Adipocyte (in vitro differentiated cells): ENCODE measurements at regions not wholly inside any gene's neighbourhood (a gene's known extent, or its start where the extent isn't known, plus 50 kb on each side); places are given as distances from the start of the nearest gene placed in this dataset.

Experiments used
- DNase-seq: peaks from one replicate; pipeline ENCODE4 v3.0.0-alpha.2; 2015; ENCODE audit warnings: low read depth
- H3K27me3 ChIP-seq: replicated peaks from 2 replicates; pipeline ENCODE4 v1.7.0; 2013; ENCODE audit warnings: mild to moderate bottlenecking, low read length, moderate library complexity; ENCODE audit not compliant: control insufficient read depth, insufficient read depth
- H3K36me3 ChIP-seq: 2 replicates; pipeline ENCODE4 v1.7.0; 2013; ENCODE audit warnings: low read length, mild to moderate bottlenecking, moderate library complexity; ENCODE audit not compliant: control insufficient read depth, insufficient read depth, severe bottlenecking
- H3K4me1 ChIP-seq: 2 replicates; pipeline ENCODE4 v1.7.0; 2013; ENCODE audit warnings: mild to moderate bottlenecking, low read length, moderate library complexity; ENCODE audit not compliant: control insufficient read depth, insufficient read depth
- H3K4me3 ChIP-seq: 2 replicates; pipeline ENCODE4 v1.7.0; 2013; ENCODE audit warnings: mild to moderate bottlenecking, low read length, moderate library complexity
- H3K9ac ChIP-seq: 2 replicates; pipeline ENCODE4 v1.7.0; 2013; ENCODE audit warnings: mild to moderate bottlenecking, low read length, moderate library complexity
- H3K9me3 ChIP-seq: 2 replicates; pipeline ENCODE4 v1.7.0; 2013; ENCODE audit warnings: mild to moderate bottlenecking, low read length, moderate library complexity; ENCODE audit not compliant: control insufficient read depth

- Histone ChIP-seq H3K27me3 (no peaks in the 10 kb centered on the region), H3K4me1 (peaks cover 12% of the 10 kb centered on the region), H3K36me3 (no peaks in the 10 kb centered on the region), H3K9me3 (no peaks in the 10 kb centered on the region), H3K9ac (no peak overlapping the region), H3K4me3 (no peak overlapping the region)
- DNase-seq: no peak
These were observed 390.1 kb downstream of the RND3 start for GRCh38 chr2:150097402-150097801.

GRCh38 chr2:150095361-150096095 is 391.9 kb downstream of the RND3 start:
- no peaks in the 10 kb centered on the region for H3K27me3 ChIP-seq
- no peaks in the 10 kb centered on the region for H3K36me3 ChIP-seq
- H3K9me3 ChIP-seq: no peaks in the 10 kb centered on the region
- no peak overlapping the region for H3K9ac ChIP-seq
- DNase-seq: peak; percentile 59
- no peak overlapping the region for H3K4me3 ChIP-seq
- peaks cover 12% of the 10 kb centered on the region for H3K4me1 ChIP-seq

- Histone ChIP-seq H3K36me3 (no peaks in the 10 kb centered on the region), H3K9ac (no peak overlapping the region), H3K4me1 (no peaks in the 10 kb centered on the region), H3K27me3 (no peaks in the 10 kb centered on the region), H3K9me3 (no peaks in the 10 kb centered on the region), H3K4me3 (no peak overlapping the region)
- no peak for DNase-seq
These were observed 395.6 kb downstream of the RND3 start for GRCh38 chr2:150091846-150092245.

- no peaks in the 10 kb centered on the region for H3K9me3 ChIP-seq
- no peak overlapping the region for H3K9ac ChIP-seq
- no peaks in the 10 kb centered on the region for H3K27me3 ChIP-seq
- no peaks in the 10 kb centered on the region for H3K36me3 ChIP-seq
- no peaks in the 10 kb centered on the region for H3K4me1 ChIP-seq
- H3K4me3 ChIP-seq: no peak overlapping the region
- DNase-seq: no peak
These were observed 397.4 kb downstream of the RND3 start for GRCh38 chr2:150090031-150090430.

GRCh38 chr2:150088538-150088937 is 398.9 kb downstream of the RND3 start:
- Histone ChIP-seq H3K4me3 (no peak overlapping the region), H3K9me3 (no peaks in the 10 kb centered on the region), H3K4me1 (no peaks in the 10 kb centered on the region), H3K36me3 (no peaks in the 10 kb centered on the region), H3K27me3 (no peaks in the 10 kb centered on the region), H3K9ac (no peak overlapping the region)
- no peak for DNase-seq

GRCh38 chr2:150085478-150085877 is 402.0 kb downstream of the RND3 start:
- peaks cover 4% of the 10 kb centered on the region for H3K4me1 ChIP-seq
- no peak for DNase-seq
- no peaks in the 10 kb centered on the region for H3K9me3 ChIP-seq
- H3K36me3 ChIP-seq: no peaks in the 10 kb centered on the region
- no peak overlapping the region for H3K9ac ChIP-seq
- H3K27me3 ChIP-seq: no peaks in the 10 kb centered on the region
- H3K4me3 ChIP-seq: no peak overlapping the region

GRCh38 chr2:150081775-150082481 is 405.5 kb downstream of the RND3 start:
- Histone ChIP-seq H3K36me3 (no peaks in the 10 kb centered on the region), H3K27me3 (no peaks in the 10 kb centered on the region), H3K9ac (no peak overlapping the region), H3K9me3 (no peaks in the 10 kb centered on the region), H3K4me1 (peaks cover 4% of the 10 kb centered on the region), H3K4me3 (no peak overlapping the region)
- peak; percentile 66 for DNase-seq

GRCh38 chr2:150076281-150076680 is 411.2 kb downstream of the RND3 start:
- no peaks in the 10 kb centered on the region for H3K9me3 ChIP-seq
- no peak overlapping the region for H3K4me3 ChIP-seq
- H3K4me1 ChIP-seq: peaks cover 11% of the 10 kb centered on the region
- peak; percentile 42 for DNase-seq
- no peaks in the 10 kb centered on the region for H3K36me3 ChIP-seq
- H3K9ac ChIP-seq: no peak overlapping the region
- no peaks in the 10 kb centered on the region for H3K27me3 ChIP-seq

GRCh38 chr2:150075831-150076230 is 411.6 kb downstream of the RND3 start:
- DNase-seq: peak; percentile 31
- Histone ChIP-seq H3K36me3 (no peaks in the 10 kb centered on the region), H3K9ac (no peak overlapping the region), H3K4me3 (no peak overlapping the region), H3K9me3 (no peaks in the 10 kb centered on the region), H3K4me1 (peaks cover 11% of the 10 kb centered on the region), H3K27me3 (no peaks in the 10 kb centered on the region)

- no peaks in the 10 kb centered on the region for H3K27me3 ChIP-seq
- H3K4me3 ChIP-seq: no peak overlapping the region
- no peak for DNase-seq
- peaks cover 17% of the 10 kb centered on the region for H3K4me1 ChIP-seq
- no peak overlapping the region for H3K9ac ChIP-seq
- H3K9me3 ChIP-seq: no peaks in the 10 kb centered on the region
- H3K36me3 ChIP-seq: no peaks in the 10 kb centered on the region
These were observed 421.0 kb downstream of the RND3 start for GRCh38 chr2:150066490-150066889.

GRCh38 chr2:150063931-150064548 is 423.4 kb downstream of the RND3 start:
- Histone ChIP-seq H3K9ac (no peak overlapping the region), H3K36me3 (no peaks in the 10 kb centered on the region), H3K27me3 (no peaks in the 10 kb centered on the region), H3K9me3 (no peaks in the 10 kb centered on the region), H3K4me1 (peaks cover 17% of the 10 kb centered on the region), H3K4me3 (no peak overlapping the region)
- DNase-seq: no peak
